ENCODE measurements at regions not wholly inside any gene's neighbourhood (a gene's known extent, or its start where the extent isn't known, plus 50 kb on each side); places are given as distances from the start of the nearest gene placed in this dataset.

DNA sequence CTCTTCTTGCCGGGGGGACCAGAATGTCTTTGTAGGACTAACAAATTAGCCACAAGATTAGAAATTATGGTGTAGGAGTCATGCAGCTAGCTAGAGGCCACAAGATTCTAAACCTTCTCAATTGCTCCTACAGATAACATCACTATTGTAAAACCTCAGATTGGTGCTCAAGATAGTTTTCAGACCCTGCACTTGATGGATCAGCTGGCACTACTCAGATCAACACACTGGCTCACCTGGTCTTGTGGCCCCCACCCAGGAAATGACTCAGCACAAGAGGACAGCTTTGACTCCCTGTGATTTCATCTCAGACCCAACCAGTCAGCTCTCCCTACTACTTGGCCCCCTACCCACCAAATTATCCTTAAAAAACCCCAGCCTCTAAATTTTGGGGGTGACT lies 124.1 kb upstream of the RASGRP1 start:
- Histone ChIP-seq H3K36me3 (no peaks in the 10 kb centered on the region), H3K4me1 (ENCODE audit: control insufficient read depth in 1 of 2, low read depth in 2 of 2) (peaks cover 4 to 10% of the 10 kb centered on the region in 2 donors), H3K27ac (no peak overlapping the region), H3K4me3 (no peak overlapping the region), H3K27me3 (replicated peaks; ENCODE audit: insufficient read depth) (no peaks in the 10 kb centered on the region), H3K9me3 (no peaks in the 10 kb centered on the region)
- no peak for DNase-seq (ENCODE audit: low spot score)
- TF ChIP-seq CTCF (IDR thresholded peaks at IDR 0.05), result no peak
- no peak for ATAC-seq (ENCODE audit: insufficient number of reproducible peaks, low FRiP score, low read depth)

DNA sequence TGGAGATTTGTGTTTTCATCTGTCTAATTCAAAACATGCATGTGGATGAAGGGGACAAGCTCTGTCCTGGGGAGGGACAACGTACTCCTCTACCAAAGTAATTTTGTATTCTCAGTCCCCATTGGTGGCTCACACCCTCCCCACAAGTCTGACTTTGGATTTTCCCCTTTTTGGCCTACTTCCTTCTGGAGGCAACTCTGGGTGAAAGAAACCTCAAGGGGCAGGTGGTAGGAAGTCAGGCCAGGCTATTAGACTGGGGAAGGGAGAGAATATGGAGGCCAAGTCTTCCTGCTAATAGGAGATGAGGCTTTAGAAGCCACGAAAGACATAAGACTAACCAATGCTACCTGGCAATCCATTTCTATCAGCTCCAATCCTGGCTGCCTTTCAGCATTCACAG lies 124.9 kb upstream of the RASGRP1 start:
- H3K27ac ChIP-seq, result no peak overlapping the region
- no peaks in the 10 kb centered on the region for H3K36me3 ChIP-seq
- no peak for TF ChIP-seq CTCF (IDR thresholded peaks at IDR 0.05)
- no peaks in the 10 kb centered on the region for H3K27me3 ChIP-seq (replicated peaks; ENCODE audit: insufficient read depth)
- DNase-seq (ENCODE audit: low spot score) (no peak), ATAC-seq (ENCODE audit: insufficient number of reproducible peaks, low FRiP score, low read depth) (no peak)
- peaks cover 4 to 10% of the 10 kb centered on the region in 2 donors for H3K4me1 ChIP-seq (ENCODE audit: control insufficient read depth in 1 of 2, low read depth in 2 of 2)
- H3K4me3 ChIP-seq, result no peak overlapping the region
- no peaks in the 10 kb centered on the region for H3K9me3 ChIP-seq

DNA sequence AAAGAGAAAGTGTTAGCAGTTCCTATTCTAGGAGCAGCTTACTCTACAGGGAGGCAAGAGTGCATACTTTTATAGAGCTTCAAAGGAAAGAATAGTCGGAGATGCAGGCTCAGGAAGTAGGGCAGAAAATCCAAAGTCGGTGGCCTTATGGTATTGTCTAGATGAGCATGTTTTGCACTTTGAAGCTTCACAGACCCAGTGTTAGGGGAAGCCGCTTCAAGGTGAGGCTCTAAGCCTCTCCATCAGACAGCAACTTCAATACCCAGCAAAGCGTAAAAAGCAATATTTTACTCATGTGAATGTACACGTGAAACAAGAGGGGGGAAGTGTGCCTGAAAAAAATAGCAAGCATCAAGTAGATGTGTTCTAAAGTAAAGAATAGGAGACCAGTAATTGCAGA lies 125.6 kb upstream of the RASGRP1 start:
- TF ChIP-seq CTCF (IDR thresholded peaks at IDR 0.05), result no peak
- H3K36me3 ChIP-seq, result no peaks in the 10 kb centered on the region
- peaks cover 4 to 10% of the 10 kb centered on the region in 2 donors for H3K4me1 ChIP-seq (ENCODE audit: control insufficient read depth in 1 of 2, low read depth in 2 of 2)
- no peak overlapping the region for H3K4me3 ChIP-seq
- ATAC-seq (ENCODE audit: insufficient number of reproducible peaks, low FRiP score, low read depth) (no peak), DNase-seq (ENCODE audit: low spot score) (no peak)
- no peaks in the 10 kb centered on the region for H3K9me3 ChIP-seq
- H3K27me3 ChIP-seq (replicated peaks; ENCODE audit: insufficient read depth), result no peaks in the 10 kb centered on the region
- no peak overlapping the region for H3K27ac ChIP-seq

- peak; percentile 79 for ATAC-seq (ENCODE audit: insufficient number of reproducible peaks, low FRiP score, low read depth)
- peak; percentile 77 for TF ChIP-seq CTCF (IDR thresholded peaks at IDR 0.05)
- Histone ChIP-seq H3K36me3 (no peaks in the 10 kb centered on the region), H3K4me3 (no peak overlapping the region), H3K4me1 (ENCODE audit: control insufficient read depth in 1 of 2, low read depth in 2 of 2) (peaks cover 4 to 10% of the 10 kb centered on the region in 2 donors), H3K27ac (no peak overlapping the region), H3K9me3 (no peaks in the 10 kb centered on the region), H3K27me3 (replicated peaks; ENCODE audit: insufficient read depth) (no peaks in the 10 kb centered on the region)
- DNase-seq (ENCODE audit: low spot score), result no peak
Measured at GRCh38 chr15:38690719-38691332, 126.2 kb upstream of the RASGRP1 start.

DNA sequence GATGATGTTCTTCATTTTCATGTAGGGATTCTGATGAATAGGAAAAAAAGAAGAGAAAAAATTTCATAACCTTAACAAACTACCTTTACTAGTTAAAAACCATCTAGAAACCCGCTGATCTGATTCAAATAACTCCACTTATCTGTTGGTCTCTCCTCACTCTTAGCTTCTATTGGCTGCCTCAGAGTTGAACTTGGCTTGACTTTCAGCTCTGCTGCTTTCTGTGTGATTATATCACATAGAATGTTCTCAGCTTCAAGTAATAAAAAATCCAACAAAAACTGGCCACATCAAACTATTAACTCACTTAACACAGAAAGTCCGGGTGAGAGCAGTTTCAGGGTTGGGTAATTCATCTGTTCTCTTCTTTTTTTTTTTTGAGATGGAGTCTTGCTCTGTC lies 126.8 kb upstream of the RASGRP1 start:
- Histone ChIP-seq H3K4me1 (ENCODE audit: control insufficient read depth in 1 of 2, low read depth in 2 of 2) (peaks cover 4 to 10% of the 10 kb centered on the region in 2 donors), H3K9me3 (no peaks in the 10 kb centered on the region), H3K27ac (no peak overlapping the region), H3K4me3 (no peak overlapping the region), H3K27me3 (replicated peaks; ENCODE audit: insufficient read depth) (no peaks in the 10 kb centered on the region), H3K36me3 (no peaks in the 10 kb centered on the region)
- TF ChIP-seq CTCF (IDR thresholded peaks at IDR 0.05), result no peak
- ATAC-seq (ENCODE audit: insufficient number of reproducible peaks, low FRiP score, low read depth) (no peak), DNase-seq (ENCODE audit: low spot score) (no peak)

All from thoracic aorta (tissue), 2 donors.